ENCODE measurements at regions not wholly inside any gene's neighbourhood (a gene's known extent, or its start where the extent isn't known, plus 50 kb on each side); places are given as distances from the start of the nearest gene placed in this dataset.

- TF ChIP-seq ZNF841 (CRISPR knock-in tag; IDR thresholded peaks at IDR 0.05; ENCODE audit: borderline replicate concordance) (no peak), SOX6 (IDR thresholded peaks at IDR 0.05) (no peak), SOX6 (CRISPR knock-in tag; IDR thresholded peaks at IDR 0.05) (no peak), TRAFD1 (CRISPR knock-in tag; IDR thresholded peaks at IDR 0.05; ENCODE audit: borderline replicate concordance) (no peak), ZFX (CRISPR knock-in tag; IDR thresholded peaks at IDR 0.05; ENCODE audit: low read depth) (no peak), ZNF740 (CRISPR knock-in tag; IDR thresholded peaks at IDR 0.05) (no peak), ZBTB20 (CRISPR knock-in tag; IDR thresholded peaks at IDR 0.05; ENCODE audit: borderline replicate concordance, low read depth) (no peak), ZNF160 (CRISPR knock-in tag; IDR thresholded peaks at IDR 0.05) (no peak), POLR2A (IDR thresholded peaks at IDR 0.05; ENCODE audit: insufficient read depth in 1 of 2, low read depth in 2 of 2, low read length in 2 of 2) (no peak)
Measured at GRCh38 chr5:122656577-122656976, 118.3 kb upstream of the SNX2 start.
